ENCODE measurements at regions not wholly inside any gene's neighbourhood (a gene's known extent, or its start where the extent isn't known, plus 50 kb on each side); places are given as distances from the start of the nearest gene placed in this dataset.

DNA sequence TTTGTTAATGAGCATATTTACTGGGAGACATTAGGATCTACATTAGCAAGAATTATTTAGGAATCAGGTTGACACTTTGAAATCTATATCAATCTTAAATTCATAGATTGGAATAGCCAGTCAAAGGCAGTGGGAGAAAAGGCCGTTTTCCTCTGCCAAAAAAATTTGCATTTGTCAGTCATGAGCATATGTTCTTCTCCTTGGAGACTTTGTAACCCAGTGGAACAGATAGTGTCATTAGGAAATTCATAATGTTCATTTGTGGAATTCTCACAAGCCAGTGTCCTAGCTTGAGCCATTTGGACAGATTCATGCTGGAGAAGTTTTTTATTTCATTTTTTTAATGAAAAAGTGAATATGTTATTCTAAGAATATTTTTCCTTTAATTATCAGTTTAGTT, 260.1 kb downstream of the OXSM start:
- TF ChIP-seq CTCF (IDR thresholded peaks at IDR 0.05; ENCODE audit: low read depth, low read length) (no peak), POLR2A (IDR thresholded peaks at IDR 0.05; ENCODE audit: extremely low read depth, insufficient read length) (no peak), MYC (IDR thresholded peaks at IDR 0.05; ENCODE audit: low read depth, low read length) (no peak)
